ENCODE measurements at regions not wholly inside any gene's neighbourhood (a gene's known extent, or its start where the extent isn't known, plus 50 kb on each side); places are given as distances from the start of the nearest gene placed in this dataset.
"Not testable (repeated sequence)": the region's sequence is repeated elsewhere in the genome, so short reads cannot be mapped to it uniquely, and the experiment has no call there.

- no peaks in the 10 kb centered on the region for H3K4me1 ChIP-seq
- no peak for DNase-seq (ENCODE audit: extremely low spot score)
- no peaks in the 10 kb centered on the region for H3K36me3 ChIP-seq
- H3K27me3 ChIP-seq, result no peaks in the 10 kb centered on the region
- intact Hi-C loops (cut with DNase I), result no loop called here
- TF ChIP-seq EP300 (IDR thresholded peaks at IDR 0.05), result no peak
- TF ChIP-seq POLR2AphosphoS5 (IDR thresholded peaks at IDR 0.05), result no peak
- TF ChIP-seq POLR2A (IDR thresholded peaks at IDR 0.05; ENCODE audit: low read depth), result no peak
- no peak for TF ChIP-seq CTCF (IDR thresholded peaks at IDR 0.05)
- WGBS, result 38% methylated on average over 1 of the region's 1 CpG
- H3K27ac ChIP-seq (replicated peaks in 1 of 4), result no peak overlapping the region
- H3K9me3 ChIP-seq, result no peaks in the 10 kb centered on the region
- H3K4me3 ChIP-seq, result no peak overlapping the region
Observed at GRCh38 chr6:4220558-4220957, 85.2 kb upstream of the ECI2 start.

GRCh38 chr6:4218619-4219317, 83.4 kb upstream of the ECI2 start:
- intact Hi-C loops (cut with DNase I); H3K4me1 ChIP-seq; H3K27ac ChIP-seq (replicated peaks in 1 of 4); H3K36me3 ChIP-seq; H3K27me3 ChIP-seq; H3K9me3 ChIP-seq; DNase-seq (ENCODE audit: extremely low spot score); H3K4me3 ChIP-seq: not testable (repeated sequence)
- WGBS, result 82% methylated on average over 3 of the region's 3 CpGs

GRCh38 chr6:4212588-4212987, 77.2 kb upstream of the ECI2 start:
- Histone ChIP-seq H3K27me3 (no peaks in the 10 kb centered on the region), H3K4me3 (no peak overlapping the region), H3K27ac (replicated peaks in 1 of 4) (no peak overlapping the region), H3K36me3 (no peaks in the 10 kb centered on the region), H3K9me3 (no peaks in the 10 kb centered on the region), H3K4me1 (peaks cover 0 to 9% (median 4%) of the 10 kb centered on the region in 4 donors)
- no peak for TF ChIP-seq CTCF (IDR thresholded peaks at IDR 0.05)
- no peak for TF ChIP-seq EP300 (IDR thresholded peaks at IDR 0.05)
- TF ChIP-seq POLR2AphosphoS5 (IDR thresholded peaks at IDR 0.05), result no peak
- no peak for TF ChIP-seq POLR2A (IDR thresholded peaks at IDR 0.05; ENCODE audit: low read depth)
- intact Hi-C loops (cut with DNase I), result no loop called here
- no peak for DNase-seq (ENCODE audit: extremely low spot score)
- WGBS, result 90% methylated on average over 1 of the region's 1 CpG

GRCh38 chr6:4210629-4211419, 75.4 kb upstream of the ECI2 start:
- Histone ChIP-seq H3K27me3 (no peaks in the 10 kb centered on the region), H3K4me3 (no peak overlapping the region), H3K27ac (replicated peaks in 1 of 4) (no peak overlapping the region), H3K36me3 (no peaks in the 10 kb centered on the region), H3K4me1 (peaks cover 0 to 9% (median 4%) of the 10 kb centered on the region in 4 donors), H3K9me3 (no peaks in the 10 kb centered on the region)
- 57% methylated on average over 4 of the region's 4 CpGs for WGBS
- peak; percentile 42 to 74 (median 52) for TF ChIP-seq CTCF (IDR thresholded peaks at IDR 0.05)
- TF ChIP-seq POLR2AphosphoS5 (IDR thresholded peaks at IDR 0.05), result no peak
- TF ChIP-seq EP300 (IDR thresholded peaks at IDR 0.05), result no peak
- no peak for TF ChIP-seq POLR2A (IDR thresholded peaks at IDR 0.05; ENCODE audit: low read depth)
- intact Hi-C loops (cut with DNase I), result no loop called here
- DNase-seq (ENCODE audit: extremely low spot score), result peak; percentile 92

GRCh38 chr6:4209196-4209595, 73.8 kb upstream of the ECI2 start:
- peaks cover 0 to 9% (median 4%) of the 10 kb centered on the region in 4 donors for H3K4me1 ChIP-seq
- WGBS, result 61% methylated on average over 2 of the region's 2 CpGs
- no peaks in the 10 kb centered on the region for H3K36me3 ChIP-seq
- DNase-seq (ENCODE audit: extremely low spot score), result peak; percentile 60
- no peaks in the 10 kb centered on the region for H3K27me3 ChIP-seq
- intact Hi-C loops (cut with DNase I), result no loop called here
- H3K9me3 ChIP-seq, result no peaks in the 10 kb centered on the region
- no peak overlapping the region for H3K4me3 ChIP-seq
- H3K27ac ChIP-seq (replicated peaks in 1 of 4), result no peak overlapping the region
- TF ChIP-seq EP300 (IDR thresholded peaks at IDR 0.05), result no peak
- TF ChIP-seq POLR2AphosphoS5 (IDR thresholded peaks at IDR 0.05), result no peak
- TF ChIP-seq CTCF (IDR thresholded peaks at IDR 0.05), result no peak
- TF ChIP-seq POLR2A (IDR thresholded peaks at IDR 0.05; ENCODE audit: low read depth), result no peak
